Fibroblast of lung (primary cell): ENCODE measurements at regions not wholly inside any gene's neighbourhood (a gene's known extent, or its start where the extent isn't known, plus 50 kb on each side); places are given as distances from the start of the nearest gene placed in this dataset.

Source experiments
- CTCF ChIP-seq, 2 donors: IDR thresholded peaks in 1 of 2; conservative IDR thresholded peaks in 1 of 2; 1 replicate in 1 of 2; 2 replicates in 1 of 2; pipeline ENCODE4 v1.5.1; 2011 to 2012; ENCODE audit warnings: low read length in 2 of 2, control low read depth in 1 of 2, inconsistent platforms in 1 of 2, low read depth in 1 of 2, mild to moderate bottlenecking in 1 of 2
- EZH2 ChIP-seq: IDR thresholded peaks from 2 replicates; pipeline ENCODE4 v1.5.1; 2012; ENCODE audit warnings: low read length, control low read depth, mild to moderate bottlenecking; ENCODE audit errors: missing control alignments

- TF ChIP-seq CTCF (conservative IDR thresholded peaks at IDR 0.05 in 1 of 2, IDR thresholded peaks at IDR 0.05 in 1 of 2; ENCODE audit: low read depth in 1 of 2, low read length in 2 of 2), result no peak
- TF ChIP-seq EZH2, result no peak
Observed at GRCh38 chr7:84271543-84271942, 77.0 kb upstream of the SEMA3A start.
